D341Med (cell line): ENCODE measurements at regions not wholly inside any gene's neighbourhood (a gene's known extent, or its start where the extent isn't known, plus 50 kb on each side); places are given as distances from the start of the nearest gene placed in this dataset.
"Not testable (repeated sequence)": the region's sequence is repeated elsewhere in the genome, so short reads cannot be mapped to it uniquely, and the experiment has no call there.

Experiments used
- DNase-seq: peaks from one replicate; pipeline ENCODE4 v3.0.0; 2012; ENCODE audit warnings: low spot score

DNA sequence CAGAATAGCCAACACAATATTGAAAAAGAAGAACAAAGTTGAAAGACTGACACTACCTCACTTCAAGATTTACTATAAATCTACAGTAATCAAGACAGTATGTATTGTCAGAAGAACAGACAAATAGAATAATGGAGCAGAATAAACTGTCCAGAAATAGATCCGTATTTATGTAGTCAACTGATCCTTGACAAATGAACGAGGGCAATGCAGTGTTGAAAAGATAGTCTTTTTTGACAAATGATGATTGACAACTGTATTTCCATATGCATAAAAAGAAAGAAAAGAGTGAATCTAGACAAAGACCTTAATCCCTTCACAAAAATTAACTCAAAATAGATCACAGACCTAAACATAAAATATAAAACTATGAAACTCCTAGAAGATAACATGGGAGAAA is 767.1 kb downstream of the KCNA4 start:
- no peak for DNase-seq

DNA sequence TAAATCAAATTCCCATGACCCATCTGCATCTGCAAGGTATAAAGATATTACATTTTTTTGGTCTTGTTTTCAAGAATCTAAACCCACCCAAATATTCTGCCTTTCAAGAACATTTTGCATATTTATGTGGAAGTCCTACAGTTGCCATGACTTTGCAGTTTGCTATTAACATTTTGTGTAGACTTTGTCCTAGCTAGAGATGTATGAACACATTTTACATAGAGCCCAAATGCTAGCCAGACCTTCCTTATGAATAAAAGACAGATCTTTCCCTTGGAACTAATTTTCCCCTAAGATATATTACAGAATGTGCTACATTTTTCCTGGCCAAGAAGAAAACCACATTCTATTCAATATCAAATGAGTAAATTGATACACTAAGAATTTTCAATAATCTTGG is 772.5 kb downstream of the KCNA4 start:
- DNase-seq, result no peak

DNA sequence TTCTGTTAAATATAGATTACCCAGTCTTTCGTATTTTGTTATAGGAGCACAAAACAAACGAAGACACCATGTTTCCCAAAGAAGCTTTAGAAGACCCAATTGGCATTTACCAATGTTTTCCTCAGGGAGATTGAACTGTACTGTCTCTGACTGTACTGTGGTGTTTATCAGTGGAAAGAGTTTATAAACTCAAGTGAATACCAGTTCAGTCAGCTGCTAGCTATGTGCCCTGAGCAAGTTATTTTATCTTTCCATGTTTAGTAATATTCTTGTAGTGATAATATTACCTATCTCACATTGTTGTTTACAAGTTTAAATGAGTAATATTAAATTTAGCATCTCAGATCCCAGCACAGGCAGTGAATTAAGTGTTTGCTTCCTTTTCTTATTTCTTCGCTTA is 773.2 kb downstream of the KCNA4 start:
- DNase-seq, result no peak

GRCh38 chr11:29231991-29232390 is 784.8 kb downstream of the KCNA4 start:
- DNase-seq, result no peak

- DNase-seq, result no peak
These were observed 785.2 kb downstream of the KCNA4 start for GRCh38 chr11:29231586-29231985.

GRCh38 chr11:29227811-29228210 is 789.0 kb downstream of the KCNA4 start:
- DNase-seq, result peak; percentile 20

DNA sequence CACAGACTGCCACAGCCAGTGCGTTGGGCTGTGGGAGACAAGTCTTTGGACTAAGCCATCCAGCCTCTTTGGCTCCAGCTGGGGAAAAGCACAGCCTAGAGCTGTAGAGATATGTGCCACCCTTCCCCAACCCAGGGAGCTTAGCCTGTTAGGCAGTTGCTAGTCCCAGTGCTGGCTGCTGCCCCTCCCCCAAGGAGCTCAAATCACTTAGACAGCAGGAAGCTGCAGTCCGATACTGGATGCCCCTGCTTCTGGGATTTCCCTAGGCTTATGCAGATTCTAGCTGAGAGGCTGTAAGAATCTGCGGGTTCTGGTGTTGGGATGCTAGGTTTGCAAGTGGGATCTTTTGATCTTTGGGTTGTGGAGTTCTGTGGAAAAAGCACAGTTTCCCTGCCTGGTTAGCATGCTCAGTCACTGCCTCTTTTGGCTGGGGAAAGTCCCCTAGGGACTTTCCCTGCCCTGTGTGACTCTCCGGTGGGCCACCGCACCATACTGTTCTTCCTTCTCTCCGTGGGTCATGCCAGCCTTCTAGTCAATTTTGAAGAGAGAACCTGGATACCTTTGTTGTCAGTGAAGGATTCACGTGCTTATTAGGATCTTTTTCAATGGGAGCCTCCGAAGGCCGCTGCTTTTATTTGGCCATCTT is 792.0 kb downstream of the KCNA4 start:
- no peak for DNase-seq

DNA sequence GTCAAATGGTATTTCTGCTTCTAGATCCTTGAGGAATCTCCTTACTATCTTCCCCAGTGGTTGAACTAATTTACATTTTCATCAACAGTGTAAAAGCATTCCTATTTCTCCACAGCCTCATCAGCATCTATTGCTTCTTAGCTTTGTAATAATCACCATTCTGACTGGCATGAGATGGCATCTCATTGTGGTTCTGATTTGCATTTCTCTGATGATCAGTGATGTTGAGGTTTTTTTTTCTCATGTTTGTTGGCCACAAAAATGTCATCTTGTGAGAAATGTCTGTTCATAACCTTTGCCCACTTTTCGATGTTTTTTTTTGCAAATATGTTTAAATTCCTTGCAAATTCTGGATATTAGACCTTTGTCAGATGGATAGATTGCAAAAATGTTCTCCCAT is 797.3 kb downstream of the KCNA4 start:
- not testable (repeated sequence) for DNase-seq

DNA sequence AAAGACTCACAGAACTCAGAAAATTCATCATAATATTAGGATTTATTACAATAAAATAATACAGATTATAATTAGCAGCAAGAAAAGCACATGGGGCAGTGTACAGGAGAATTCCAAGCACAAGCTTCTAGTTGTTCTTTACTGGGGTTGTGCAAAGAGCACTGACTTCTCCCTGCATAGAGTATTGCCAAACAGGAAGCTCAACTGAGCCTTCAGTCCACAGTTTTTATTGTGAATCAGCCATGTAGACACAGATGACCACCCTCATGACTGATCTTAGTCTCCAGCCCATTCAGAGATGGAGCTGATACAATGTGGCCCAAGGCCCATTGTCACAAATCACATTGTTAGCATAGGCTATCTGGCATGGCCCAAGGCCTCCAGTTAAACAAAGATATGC is 798.9 kb downstream of the KCNA4 start:
- no peak for DNase-seq

GRCh38 chr11:29214833-29215232 is 802.0 kb downstream of the KCNA4 start:
- DNase-seq, result no peak

GRCh38 chr11:29211202-29211601 is 805.6 kb downstream of the KCNA4 start:
- DNase-seq, result no peak

DNA sequence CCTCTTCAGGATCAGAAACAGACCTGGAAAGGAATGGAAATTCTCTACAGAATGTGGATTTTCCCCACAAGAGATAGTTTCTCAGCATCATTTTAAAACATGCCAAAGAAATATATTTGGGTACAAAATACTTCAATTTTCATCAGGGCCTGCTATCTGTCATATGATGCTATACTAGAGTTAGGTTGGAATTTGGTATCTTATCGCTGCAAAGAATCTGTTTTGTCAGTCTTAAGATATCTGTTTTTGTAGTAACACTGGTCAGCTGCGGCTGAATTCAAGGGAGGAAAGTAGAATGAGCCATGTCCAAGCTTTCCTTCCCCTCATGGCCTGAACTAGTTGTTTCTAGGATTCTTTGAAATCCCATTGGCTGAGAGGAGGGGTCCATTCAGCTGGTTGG is 806.4 kb downstream of the KCNA4 start:
- no peak for DNase-seq

- DNase-seq, result no peak
These were observed 808.7 kb downstream of the KCNA4 start for GRCh38 chr11:29208117-29208516.

DNA sequence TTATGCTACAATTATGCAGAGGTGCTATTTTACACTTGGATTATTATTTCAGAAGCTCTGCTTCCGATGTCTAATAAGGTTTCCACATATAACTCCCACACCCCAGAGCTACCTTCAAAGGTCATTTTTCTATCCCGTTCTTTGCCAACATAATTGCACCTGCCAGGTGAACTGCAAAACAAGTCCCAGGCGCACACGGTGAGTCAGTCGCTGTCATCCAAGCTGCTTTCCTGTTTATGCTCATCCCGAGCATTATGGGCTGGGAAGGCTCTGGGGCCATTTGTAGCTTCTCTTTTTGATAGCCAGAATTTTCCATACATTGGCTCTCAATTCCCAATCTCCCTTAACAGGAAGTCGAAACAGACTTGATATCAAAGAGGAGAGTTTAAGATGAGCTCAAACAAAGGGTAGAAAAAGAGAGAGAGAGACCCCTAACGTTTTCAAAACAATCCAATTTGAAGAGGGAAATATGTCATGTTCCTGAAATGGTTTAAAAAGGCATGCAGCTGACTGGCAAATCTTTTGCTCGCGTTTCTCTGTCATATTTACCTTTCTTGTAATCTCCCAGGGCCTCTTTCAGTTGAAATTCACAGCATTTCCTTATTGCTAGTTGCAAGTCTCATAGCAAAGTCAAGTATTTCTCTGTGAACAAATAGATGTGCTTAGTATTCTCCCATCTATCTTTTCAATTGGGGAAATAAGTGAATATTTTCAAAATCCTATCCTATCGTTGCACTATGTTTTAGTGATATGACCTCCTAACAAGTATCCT is 815.9 kb downstream of the KCNA4 start:
- no peak for DNase-seq

GRCh38 chr11:29190313-29190712 is 826.5 kb downstream of the KCNA4 start:
- DNase-seq, result no peak

GRCh38 chr11:29187215-29187614 is 829.6 kb downstream of the KCNA4 start:
- DNase-seq, result no peak

GRCh38 chr11:29184939-29185890 is 831.6 kb downstream of the KCNA4 start:
- DNase-seq, result no peak

- no peak for DNase-seq
These were observed 833.5 kb downstream of the KCNA4 start for GRCh38 chr11:29183301-29183700.

DNA sequence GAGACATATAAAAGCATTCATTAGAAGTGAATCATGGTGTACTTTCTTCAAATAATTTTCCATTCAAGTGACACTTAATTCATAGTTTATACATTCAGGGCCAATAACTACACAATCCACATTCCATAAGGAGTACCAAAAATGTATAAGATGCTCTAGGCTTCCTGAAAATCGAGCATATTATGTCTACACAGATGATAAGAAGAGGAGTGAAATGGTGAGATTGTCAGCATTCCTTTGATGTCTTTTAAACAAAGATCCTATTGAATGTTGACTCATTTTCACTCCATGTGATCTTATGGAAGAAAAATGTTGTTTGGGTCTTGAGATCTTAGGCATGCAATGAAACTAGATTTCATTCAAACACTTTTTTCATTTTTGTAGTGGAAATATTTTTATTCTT is 843.2 kb downstream of the KCNA4 start:
- DNase-seq, result no peak

- DNase-seq, result no peak
These were observed 845.4 kb downstream of the KCNA4 start for GRCh38 chr11:29171360-29171950.

DNA sequence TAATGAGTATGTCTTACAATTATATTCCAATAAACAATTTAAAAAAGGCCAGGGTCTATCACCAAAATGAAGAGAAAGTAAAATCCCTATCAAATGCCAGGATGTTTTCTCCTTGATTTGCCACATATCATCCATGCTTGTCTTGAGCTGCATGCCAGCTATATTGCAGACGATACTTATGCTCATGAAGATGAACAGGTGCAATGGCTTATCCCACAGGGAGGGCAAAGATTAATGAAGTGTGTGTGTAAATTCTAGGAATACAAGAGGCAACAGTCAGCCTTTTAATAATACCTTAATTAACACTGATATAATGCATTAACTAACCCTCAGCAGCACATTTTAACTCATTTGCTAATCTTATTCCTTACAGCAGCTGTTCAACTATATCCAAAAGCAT is 850.5 kb downstream of the KCNA4 start:
- peak; percentile 54 for DNase-seq

DNA sequence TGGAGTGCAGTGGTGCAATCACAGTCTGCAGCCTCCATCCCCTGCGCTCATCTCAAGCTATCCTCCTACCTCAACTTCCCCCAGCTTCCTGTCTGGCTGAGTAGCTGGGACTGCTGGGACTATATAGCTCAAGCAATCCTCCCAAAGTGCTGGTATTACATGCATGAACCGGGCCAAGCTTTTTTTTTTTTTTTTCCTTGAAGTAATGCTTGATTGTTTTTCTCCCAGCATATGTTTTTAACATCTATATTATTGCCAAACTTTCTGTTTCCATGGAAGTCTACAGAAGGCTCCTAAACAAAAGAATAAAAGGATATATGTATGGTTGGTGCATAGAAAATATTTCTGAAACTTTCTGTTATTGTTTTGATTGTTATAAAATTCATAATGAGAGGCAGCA is 853.6 kb downstream of the KCNA4 start:
- DNase-seq, result no peak
